ENCODE measurements at regions not wholly inside any gene's neighbourhood (a gene's known extent, or its start where the extent isn't known, plus 50 kb on each side); places are given as distances from the start of the nearest gene placed in this dataset.
"Not testable (repeated sequence)": the region's sequence is repeated elsewhere in the genome, so short reads cannot be mapped to it uniquely, and the experiment has no call there.

GRCh38 chr6:160804639-160805038, 102.6 kb downstream of the PLG start:
- Histone ChIP-seq H3K4me1 (ENCODE audit: insufficient read depth, insufficient read length) (no peaks in the 10 kb centered on the region), H3K9ac (ENCODE audit: insufficient read length, low read depth) (no peak overlapping the region), H3K4me3 (ENCODE audit: insufficient read length, low read depth) (no peak overlapping the region), H3K27me3 (ENCODE audit: insufficient read depth, insufficient read length) (no peaks in the 10 kb centered on the region), H3K36me3 (ENCODE audit: insufficient read depth, insufficient read length, low read length) (no peaks in the 10 kb centered on the region), H3K9me3 (ENCODE audit: insufficient read depth, low read length) (no peaks in the 10 kb centered on the region)
- no peak for DNase-seq (ENCODE audit: low read depth, low spot score)
- TF ChIP-seq YY1 (IDR thresholded peaks at IDR 0.05; ENCODE audit: insufficient read depth, insufficient read length) (no peak), SUZ12 (IDR thresholded peaks at IDR 0.05; ENCODE audit: extremely low read depth, insufficient read depth, insufficient read length) (no peak), ZNF274 (IDR thresholded peaks at IDR 0.05; ENCODE audit: low read depth, low read length) (no peak)

GRCh38 chr6:160808263-160808662, 106.2 kb downstream of the PLG start:
- H3K4me3 ChIP-seq (ENCODE audit: insufficient read length, low read depth), result no peak overlapping the region
- no peaks in the 10 kb centered on the region for H3K9me3 ChIP-seq (ENCODE audit: insufficient read depth, low read length)
- no peaks in the 10 kb centered on the region for H3K4me1 ChIP-seq (ENCODE audit: insufficient read depth, insufficient read length)
- TF ChIP-seq ZNF274 (IDR thresholded peaks at IDR 0.05; ENCODE audit: low read depth, low read length) (no peak), SUZ12 (IDR thresholded peaks at IDR 0.05; ENCODE audit: extremely low read depth, insufficient read depth, insufficient read length) (no peak), YY1 (IDR thresholded peaks at IDR 0.05; ENCODE audit: insufficient read depth, insufficient read length) (no peak)
- no peaks in the 10 kb centered on the region for H3K36me3 ChIP-seq (ENCODE audit: insufficient read depth, insufficient read length, low read length)
- no peak for DNase-seq (ENCODE audit: low read depth, low spot score)
- no peaks in the 10 kb centered on the region for H3K27me3 ChIP-seq (ENCODE audit: insufficient read depth, insufficient read length)
- no peak overlapping the region for H3K9ac ChIP-seq (ENCODE audit: insufficient read length, low read depth)

GRCh38 chr6:160810238-160810637, 108.2 kb downstream of the PLG start:
- Histone ChIP-seq H3K4me3 (ENCODE audit: insufficient read length, low read depth) (no peak overlapping the region), H3K27me3 (ENCODE audit: insufficient read depth, insufficient read length) (no peaks in the 10 kb centered on the region), H3K36me3 (ENCODE audit: insufficient read depth, insufficient read length, low read length) (no peaks in the 10 kb centered on the region), H3K4me1 (ENCODE audit: insufficient read depth, insufficient read length) (no peaks in the 10 kb centered on the region), H3K9me3 (ENCODE audit: insufficient read depth, low read length) (no peaks in the 10 kb centered on the region), H3K9ac (ENCODE audit: insufficient read length, low read depth) (no peak overlapping the region)
- no peak for DNase-seq (ENCODE audit: low read depth, low spot score)
- TF ChIP-seq ZNF274 (IDR thresholded peaks at IDR 0.05; ENCODE audit: low read depth, low read length) (no peak), YY1 (IDR thresholded peaks at IDR 0.05; ENCODE audit: insufficient read depth, insufficient read length) (no peak), SUZ12 (IDR thresholded peaks at IDR 0.05; ENCODE audit: extremely low read depth, insufficient read depth, insufficient read length) (no peak)

- Histone ChIP-seq H3K36me3 (ENCODE audit: insufficient read depth, insufficient read length, low read length) (no peaks in the 10 kb centered on the region), H3K9ac (ENCODE audit: insufficient read length, low read depth) (no peak overlapping the region), H3K4me3 (ENCODE audit: insufficient read length, low read depth) (no peak overlapping the region), H3K4me1 (ENCODE audit: insufficient read depth, insufficient read length) (no peaks in the 10 kb centered on the region), H3K27me3 (ENCODE audit: insufficient read depth, insufficient read length) (no peaks in the 10 kb centered on the region), H3K9me3 (ENCODE audit: insufficient read depth, low read length) (no peaks in the 10 kb centered on the region)
- TF ChIP-seq SUZ12 (IDR thresholded peaks at IDR 0.05; ENCODE audit: extremely low read depth, insufficient read depth, insufficient read length), result no peak
- no peak for TF ChIP-seq YY1 (IDR thresholded peaks at IDR 0.05; ENCODE audit: insufficient read depth, insufficient read length)
- no peak for TF ChIP-seq ZNF274 (IDR thresholded peaks at IDR 0.05; ENCODE audit: low read depth, low read length)
- no peak for DNase-seq (ENCODE audit: low read depth, low spot score)
These were observed 110.1 kb downstream of the PLG start for GRCh38 chr6:160812097-160812496.

GRCh38 chr6:160818934-160819333, 116.9 kb downstream of the PLG start:
- no peak for DNase-seq (ENCODE audit: low read depth, low spot score)
- H3K36me3 ChIP-seq (ENCODE audit: insufficient read depth, insufficient read length, low read length), result no peaks in the 10 kb centered on the region
- no peaks in the 10 kb centered on the region for H3K27me3 ChIP-seq (ENCODE audit: insufficient read depth, insufficient read length)
- H3K4me1 ChIP-seq (ENCODE audit: insufficient read depth, insufficient read length), result no peaks in the 10 kb centered on the region
- no peak overlapping the region for H3K4me3 ChIP-seq (ENCODE audit: insufficient read length, low read depth)
- H3K9ac ChIP-seq (ENCODE audit: insufficient read length, low read depth), result no peak overlapping the region
- TF ChIP-seq YY1 (IDR thresholded peaks at IDR 0.05; ENCODE audit: insufficient read depth, insufficient read length) (no peak), SUZ12 (IDR thresholded peaks at IDR 0.05; ENCODE audit: extremely low read depth, insufficient read depth, insufficient read length) (no peak), ZNF274 (IDR thresholded peaks at IDR 0.05; ENCODE audit: low read depth, low read length) (no peak)
- H3K9me3 ChIP-seq (ENCODE audit: insufficient read depth, low read length), result 0 out of 2 replicates have a peak, but pooled peaks cover 8% of the 10 kb centered on the region

GRCh38 chr6:160820661-160821060, 118.6 kb downstream of the PLG start:
- H3K4me1 ChIP-seq (ENCODE audit: insufficient read depth, insufficient read length); H3K36me3 ChIP-seq (ENCODE audit: insufficient read depth, insufficient read length, low read length); H3K4me3 ChIP-seq (ENCODE audit: insufficient read length, low read depth); DNase-seq (ENCODE audit: low read depth, low spot score); H3K9ac ChIP-seq (ENCODE audit: insufficient read length, low read depth); H3K9me3 ChIP-seq (ENCODE audit: insufficient read depth, low read length); H3K27me3 ChIP-seq (ENCODE audit: insufficient read depth, insufficient read length): not testable (repeated sequence)

GRCh38 chr6:160831739-160832138, 129.7 kb downstream of the PLG start:
- no peaks in the 10 kb centered on the region for H3K27me3 ChIP-seq (ENCODE audit: insufficient read depth, insufficient read length)
- no peak overlapping the region for H3K9ac ChIP-seq (ENCODE audit: insufficient read length, low read depth)
- no peak for DNase-seq (ENCODE audit: low read depth, low spot score)
- H3K4me1 ChIP-seq (ENCODE audit: insufficient read depth, insufficient read length), result no peaks in the 10 kb centered on the region
- TF ChIP-seq SUZ12 (IDR thresholded peaks at IDR 0.05; ENCODE audit: extremely low read depth, insufficient read depth, insufficient read length), result no peak
- H3K36me3 ChIP-seq (ENCODE audit: insufficient read depth, insufficient read length, low read length), result no peaks in the 10 kb centered on the region
- no peaks in the 10 kb centered on the region for H3K9me3 ChIP-seq (ENCODE audit: insufficient read depth, low read length)
- no peak overlapping the region for H3K4me3 ChIP-seq (ENCODE audit: insufficient read length, low read depth)

GRCh38 chr6:160832422-160832821, 130.4 kb downstream of the PLG start:
- Histone ChIP-seq H3K4me1 (ENCODE audit: insufficient read depth, insufficient read length) (no peaks in the 10 kb centered on the region), H3K4me3 (ENCODE audit: insufficient read length, low read depth) (no peak overlapping the region), H3K9me3 (ENCODE audit: insufficient read depth, low read length) (no peaks in the 10 kb centered on the region), H3K27me3 (ENCODE audit: insufficient read depth, insufficient read length) (no peaks in the 10 kb centered on the region), H3K9ac (ENCODE audit: insufficient read length, low read depth) (no peak overlapping the region), H3K36me3 (ENCODE audit: insufficient read depth, insufficient read length, low read length) (no peaks in the 10 kb centered on the region)
- no peak for TF ChIP-seq ZNF274 (IDR thresholded peaks at IDR 0.05; ENCODE audit: low read depth, low read length)
- TF ChIP-seq SUZ12 (IDR thresholded peaks at IDR 0.05; ENCODE audit: extremely low read depth, insufficient read depth, insufficient read length), result no peak
- no peak for TF ChIP-seq YY1 (IDR thresholded peaks at IDR 0.05; ENCODE audit: insufficient read depth, insufficient read length)
- no peak for DNase-seq (ENCODE audit: low read depth, low spot score)
